Breast epithelium (tissue), 4 donors: ENCODE measurements at regions not wholly inside any gene's neighbourhood (a gene's known extent, or its start where the extent isn't known, plus 50 kb on each side); places are given as distances from the start of the nearest gene placed in this dataset.

ENCODE experiments used
- DNase-seq, 2 donors: peaks; one replicate each; pipeline ENCODE4 v3.0.0-alpha.2; 2019; ENCODE audit warnings: low spot score in 2 of 2
- H3K27ac ChIP-seq, 2 donors: fragments of 200-600 bp; sonication (generic) in 1 of 2; one replicate each; pipeline ENCODE4 v1.5.1; 2016 to 2019; ENCODE audit warnings: mild to moderate bottlenecking in 1 of 2
- H3K27me3 ChIP-seq, 2 donors: fragments of 200-600 bp; sonication (generic) in 1 of 2; one replicate each; pipeline versions ENCODE4 v1.5.1 to v1.6.0; 2017 to 2019; ENCODE audit warnings: control low read depth in 1 of 2, mild to moderate bottlenecking in 1 of 2
- H3K36me3 ChIP-seq: fragments of 200-600 bp; one replicate; pipeline ENCODE4 v1.5.1; 2019
- H3K4me1 ChIP-seq, 2 donors: fragments of 200-600 bp; sonication (generic); one replicate each; pipeline ENCODE4 v1.5.1; 2016 to 2019; ENCODE audit warnings: control low read depth in 1 of 2
- H3K4me3 ChIP-seq, 3 donors: fragments of 200-600 bp; sonication (generic); 1 replicate in 2 of 3; 2 replicates in 1 of 3; pipeline ENCODE4 v1.5.1; 2016 to 2019; ENCODE audit warnings: mild to moderate bottlenecking in 3 of 3, moderate library complexity in 2 of 3
- H3K9me3 ChIP-seq, 2 donors: fragments of 200-600 bp; sonication (generic) in 1 of 2; one replicate each; pipeline ENCODE4 v1.5.1; 2016 to 2019; ENCODE audit warnings: control low read depth in 1 of 2
- POLR2A ChIP-seq: fragments of 450-650 bp; IDR thresholded peaks from one replicate; pipeline ENCODE4 v1.6.1; 2016; ENCODE audit warnings: antibody characterized with exemption, mild to moderate bottlenecking, moderate library complexity
- POLR2AphosphoS5 ChIP-seq, 3 donors: sonication (generic); formaldehyde crosslinking; IDR thresholded peaks; one replicate each; pipeline ENCODE4 v1.6.1; 2017; ENCODE audit warnings: antibody characterized with exemption in 3 of 3
- intact Hi-C: fragments of 100-400 bp; cut with DNase I; formaldehyde crosslinking; loops from one replicate; pipeline ENCODE4 v1.15.1; 2023; ENCODE audit warnings: low total_unique reads
- TF ChIP-seq, protein P1 (sequence below), 3 donors: fragments of 450-650 bp; IDR thresholded peaks; one replicate each; pipeline ENCODE4 v1.5.1; 2016 to 2017; ENCODE audit warnings: antibody characterized with exemption in 3 of 3, mild to moderate bottlenecking in 3 of 3, moderate library complexity in 3 of 3

DNA sequence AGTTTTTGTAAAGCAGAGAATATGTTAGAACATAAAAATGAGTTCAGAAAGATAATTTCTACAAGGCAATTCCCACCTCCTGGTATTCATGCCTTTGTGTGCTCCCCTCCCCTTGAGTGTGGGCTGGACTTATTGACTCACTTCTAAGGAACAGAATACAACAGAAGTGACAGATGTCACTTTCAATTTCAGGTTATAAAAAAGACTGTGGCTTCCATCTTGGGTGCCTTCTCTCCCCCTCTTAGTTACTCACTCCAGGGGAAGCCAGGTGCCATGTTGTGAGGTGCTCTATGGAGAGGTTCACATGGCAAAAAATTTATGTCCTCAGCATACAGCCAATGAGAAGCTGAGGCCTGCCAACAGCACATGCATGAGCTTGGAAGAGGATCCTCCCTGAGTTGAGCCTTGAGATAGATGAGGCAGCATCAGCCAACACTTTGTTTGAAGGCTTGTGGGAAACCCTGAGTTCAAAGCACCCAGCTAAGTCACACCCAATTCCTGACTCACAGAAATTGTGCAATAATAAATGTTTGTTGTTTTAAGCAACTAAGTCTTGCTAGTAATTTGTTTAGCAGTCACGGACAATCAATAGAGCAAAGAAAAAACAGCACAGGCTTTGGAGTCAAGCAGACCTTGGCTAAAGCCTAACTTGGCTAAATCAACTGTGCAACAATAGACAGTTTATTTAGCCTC lies 73.5 kb upstream of the NGF start:
- TF ChIP-seq POLR2A (no peak), POLR2AphosphoS5 (IDR thresholded peaks at IDR 0.05) (peak in 1 of 3 donors; percentile 53)
- TF ChIP-seq, protein P1, sequence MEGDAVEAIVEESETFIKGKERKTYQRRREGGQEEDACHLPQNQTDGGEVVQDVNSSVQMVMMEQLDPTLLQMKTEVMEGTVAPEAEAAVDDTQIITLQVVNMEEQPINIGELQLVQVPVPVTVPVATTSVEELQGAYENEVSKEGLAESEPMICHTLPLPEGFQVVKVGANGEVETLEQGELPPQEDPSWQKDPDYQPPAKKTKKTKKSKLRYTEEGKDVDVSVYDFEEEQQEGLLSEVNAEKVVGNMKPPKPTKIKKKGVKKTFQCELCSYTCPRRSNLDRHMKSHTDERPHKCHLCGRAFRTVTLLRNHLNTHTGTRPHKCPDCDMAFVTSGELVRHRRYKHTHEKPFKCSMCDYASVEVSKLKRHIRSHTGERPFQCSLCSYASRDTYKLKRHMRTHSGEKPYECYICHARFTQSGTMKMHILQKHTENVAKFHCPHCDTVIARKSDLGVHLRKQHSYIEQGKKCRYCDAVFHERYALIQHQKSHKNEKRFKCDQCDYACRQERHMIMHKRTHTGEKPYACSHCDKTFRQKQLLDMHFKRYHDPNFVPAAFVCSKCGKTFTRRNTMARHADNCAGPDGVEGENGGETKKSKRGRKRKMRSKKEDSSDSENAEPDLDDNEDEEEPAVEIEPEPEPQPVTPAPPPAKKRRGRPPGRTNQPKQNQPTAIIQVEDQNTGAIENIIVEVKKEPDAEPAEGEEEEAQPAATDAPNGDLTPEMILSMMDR (IDR thresholded peaks at IDR 0.05): no peak
- no peaks in the 10 kb centered on the region for H3K4me1 ChIP-seq
- intact Hi-C loops: no loop called here
- no peaks in the 10 kb centered on the region for H3K36me3 ChIP-seq
- no peak overlapping the region for H3K27ac ChIP-seq
- H3K9me3 ChIP-seq: peaks cover 0 to under 1% of the 10 kb centered on the region in 2 donors
- no peaks in the 10 kb centered on the region for H3K27me3 ChIP-seq
- no peak overlapping the region for H3K4me3 ChIP-seq
- DNase-seq: no peak

DNA sequence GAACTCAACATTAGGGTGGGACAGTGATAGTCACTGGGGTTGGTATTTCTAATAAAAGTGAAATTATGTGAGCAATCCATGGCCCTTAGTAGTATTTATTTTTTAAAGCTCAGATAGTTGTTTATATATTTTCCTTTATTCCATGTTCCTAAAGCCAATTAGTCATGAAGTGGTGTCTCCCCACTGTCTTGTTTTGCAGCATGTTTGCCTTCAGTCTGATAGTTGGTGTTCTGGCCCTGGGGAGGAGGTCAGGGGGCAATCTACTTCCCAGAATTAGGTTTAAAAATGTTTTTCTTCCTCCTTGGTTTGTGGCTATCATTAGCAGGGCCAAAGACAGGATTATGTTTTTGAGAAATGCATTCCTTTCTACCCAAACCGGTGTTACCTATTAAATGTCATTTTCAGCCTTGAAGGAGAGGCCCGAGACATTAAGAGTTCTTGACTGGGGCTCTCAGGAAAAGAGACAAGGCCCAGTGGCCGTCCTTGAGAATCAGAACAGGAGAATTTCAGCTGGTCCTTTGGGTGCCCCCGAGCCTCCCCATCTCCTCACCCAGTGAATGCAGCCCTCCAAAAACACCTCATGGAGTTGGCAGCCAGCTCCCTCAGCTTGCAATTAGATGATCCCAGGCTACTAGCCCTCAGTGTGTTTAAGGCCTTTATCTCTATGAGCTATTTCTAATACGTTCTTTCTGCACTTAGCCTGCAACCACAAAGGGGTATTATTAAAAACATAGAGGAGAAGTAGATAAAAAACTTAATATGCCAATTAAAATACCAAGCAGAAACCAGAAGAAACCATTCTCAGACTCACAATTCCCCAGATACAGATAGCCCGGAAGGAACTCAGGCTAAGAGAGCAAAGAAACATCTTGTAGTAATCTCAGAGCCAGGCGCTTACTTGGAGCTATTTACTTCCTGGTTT lies 71.3 kb upstream of the NGF start:
- DNase-seq: no peak
- Histone ChIP-seq H3K27me3 (no peaks in the 10 kb centered on the region), H3K4me3 (no peak overlapping the region), H3K4me1 (no peaks in the 10 kb centered on the region), H3K27ac (peak overlapping the region in 1 of 2 donors; percentile 26), H3K36me3 (no peaks in the 10 kb centered on the region), H3K9me3 (peaks cover 0 to 4% of the 10 kb centered on the region in 2 donors)
- TF ChIP-seq POLR2AphosphoS5 (IDR thresholded peaks at IDR 0.05) (no peak), POLR2A (no peak)
- TF ChIP-seq, protein P1 (IDR thresholded peaks at IDR 0.05): no peak
- intact Hi-C loops: loop anchor here (10.0 kb wide), 1 partner anchor 1045 kb away; no protein-coding TSS in a partner anchor

DNA sequence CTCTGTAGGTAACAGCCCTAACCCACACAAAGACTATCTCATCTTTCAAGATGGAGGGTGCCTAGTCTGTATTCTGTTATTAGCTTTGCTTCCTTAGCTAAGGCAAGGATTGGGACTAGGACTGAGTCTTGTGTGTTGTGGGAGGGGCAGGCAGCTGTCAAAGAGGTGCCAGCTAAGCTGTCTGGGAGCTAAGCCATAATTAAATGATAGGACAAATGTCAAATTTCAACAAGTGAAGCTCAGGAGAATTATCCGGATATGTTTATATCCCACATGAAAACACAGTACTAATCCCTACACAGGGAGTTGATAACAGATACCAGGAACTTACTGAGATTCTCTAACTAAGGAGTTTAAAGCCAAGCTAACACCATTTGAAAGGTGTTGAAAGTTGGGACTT lies 70.5 kb upstream of the NGF start:
- Histone ChIP-seq H3K27me3 (no peaks in the 10 kb centered on the region), H3K4me3 (no peak overlapping the region), H3K9me3 (peaks cover 0 to 4% of the 10 kb centered on the region in 2 donors), H3K27ac (no peak overlapping the region), H3K36me3 (no peaks in the 10 kb centered on the region), H3K4me1 (no peaks in the 10 kb centered on the region)
- intact Hi-C loops: loop anchor here (10.0 kb wide), 1 partner anchor 1044 kb away; no protein-coding TSS in a partner anchor
- TF ChIP-seq, protein P1 (IDR thresholded peaks at IDR 0.05): no peak
- TF ChIP-seq POLR2AphosphoS5 (IDR thresholded peaks at IDR 0.05) (no peak), POLR2A (no peak)
- DNase-seq: no peak

DNA sequence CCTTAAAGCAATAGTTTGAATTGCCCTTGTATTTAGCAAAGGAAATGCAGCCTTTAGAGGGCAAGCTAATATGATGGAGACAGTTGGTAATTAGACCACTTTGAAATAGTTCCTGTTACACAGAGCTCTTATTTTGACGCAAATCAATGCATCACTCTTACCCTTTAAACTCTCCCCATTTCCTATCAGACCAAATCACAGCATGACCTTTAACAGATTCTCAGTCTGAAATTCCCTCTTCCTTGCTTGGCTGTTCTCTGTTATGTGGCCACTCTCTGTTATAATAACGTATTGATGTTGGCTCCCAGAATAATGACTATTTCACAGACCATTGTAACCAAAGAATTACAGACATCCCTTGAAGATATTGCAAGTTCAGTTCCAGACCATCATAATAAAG lies 66.9 kb upstream of the NGF start:
- H3K27me3 ChIP-seq: no peaks in the 10 kb centered on the region
- H3K27ac ChIP-seq: no peak overlapping the region
- H3K9me3 ChIP-seq: peaks cover 0 to 4% of the 10 kb centered on the region in 2 donors
- H3K4me3 ChIP-seq: no peak overlapping the region
- H3K36me3 ChIP-seq: no peaks in the 10 kb centered on the region
- no peak for DNase-seq
- intact Hi-C loops: loop anchor here (10.0 kb wide), 1 partner anchor 1040 kb away; no protein-coding TSS in a partner anchor
- TF ChIP-seq, protein P1 (IDR thresholded peaks at IDR 0.05): no peak
- TF ChIP-seq POLR2A: no peak
- no peak for TF ChIP-seq POLR2AphosphoS5 (IDR thresholded peaks at IDR 0.05)
- no peaks in the 10 kb centered on the region for H3K4me1 ChIP-seq
